Smooth muscle cell (in vitro differentiated cells): ENCODE measurements at regions not wholly inside any gene's neighbourhood (a gene's known extent, or its start where the extent isn't known, plus 50 kb on each side); places are given as distances from the start of the nearest gene placed in this dataset.

Experiments
- DNase-seq: peaks from one replicate; lab custom pipeline; 2025; ENCODE audit not compliant: unreplicated experiment; lab: John Stamatoyannopoulos, UW
- H2AFZ ChIP-seq: fragments of 200-600 bp; sonication (generic); 2 replicates; pipeline ENCODE4 v1.6.0; 2016; ENCODE audit warnings: antibody characterized with exemption, low read depth, mild to moderate bottlenecking
- H3F3A ChIP-seq: fragments of 200-600 bp; sonication (generic); 2 replicates; pipeline ENCODE4 v1.6.0; 2017; ENCODE audit warnings: antibody characterized with exemption, low read depth
- H3K27ac ChIP-seq: fragments of 200-600 bp; sonication (generic); 2 replicates; pipeline ENCODE4 v1.5.1; 2016; ENCODE audit warnings: low read depth, mild to moderate bottlenecking
- H3K27me3 ChIP-seq: fragments of 200-600 bp; sonication (generic); 2 replicates; pipeline ENCODE4 v1.6.1; 2016; ENCODE audit warnings: low read depth, mild to moderate bottlenecking
- H3K36me3 ChIP-seq: fragments of 200-600 bp; sonication (generic); 2 replicates; pipeline ENCODE4 v1.5.1; 2016; ENCODE audit warnings: low read depth
- H3K4me1 ChIP-seq: fragments of 200-600 bp; sonication (generic); 2 replicates; pipeline ENCODE4 v1.5.1; 2016; ENCODE audit warnings: low read depth
- H3K4me2 ChIP-seq: fragments of 200-600 bp; sonication (generic); 2 replicates; pipeline ENCODE4 v1.6.0; 2016; ENCODE audit warnings: mild to moderate bottlenecking
- H3K4me3 ChIP-seq: fragments of 200-600 bp; sonication (generic); 2 replicates; pipeline ENCODE4 v1.5.1; 2016; ENCODE audit warnings: mild to moderate bottlenecking
- H3K79me2 ChIP-seq: fragments of 200-600 bp; sonication (generic); 2 replicates; pipeline ENCODE4 v1.6.0; 2016; ENCODE audit warnings: low read depth, mild to moderate bottlenecking
- H3K9ac ChIP-seq: fragments of 200-600 bp; sonication (generic); 2 replicates; pipeline ENCODE4 v1.6.0; 2016; ENCODE audit warnings: low read depth
- H3K9me3 ChIP-seq: fragments of 200-600 bp; sonication (generic); replicated peaks from 2 replicates; pipeline ENCODE4 v1.5.1; 2016; ENCODE audit warnings: low read depth
- H4K20me1 ChIP-seq: fragments of 200-600 bp; sonication (generic); 2 replicates; pipeline ENCODE4 v1.6.0; 2016; ENCODE audit warnings: low read depth
- WGBS: methylation state at CpG from one replicate; pipeline ENCODE4 v1.1.7; 2016; ENCODE audit warnings: low lambda C conversion rate; 5-methylcytosine and 5-hydroxymethylcytosine counted together
- TF ChIP-seq, protein P1 (sequence below): fragments of 200-600 bp; sonication (generic); IDR thresholded peaks from 2 replicates; pipeline ENCODE4 v1.5.1; 2017; ENCODE audit warnings: borderline replicate concordance, mild to moderate bottlenecking, antibody characterized with exemption; ENCODE audit not compliant: insufficient read depth, poor library complexity, severe bottlenecking

DNA sequence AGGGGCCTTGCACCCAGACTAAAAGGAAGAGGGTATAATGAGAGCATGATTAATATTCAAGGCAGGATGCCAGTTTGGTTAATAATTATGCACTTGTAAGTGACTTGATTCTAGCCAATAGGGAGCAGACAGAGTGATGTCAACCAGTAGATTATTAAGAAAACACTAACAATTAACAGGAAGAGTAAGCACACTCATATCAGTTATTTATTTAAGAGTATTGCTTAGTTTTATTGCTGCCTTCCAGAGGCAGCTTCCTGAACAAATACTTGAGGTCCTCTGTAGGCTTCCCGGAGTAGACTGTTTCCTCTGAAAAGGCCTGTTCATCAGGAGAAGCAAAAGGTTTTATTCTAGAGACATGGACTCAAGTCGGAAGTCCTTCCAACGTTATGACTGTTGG, 129.1 kb upstream of the AFF2 start:
- no peaks in the 10 kb centered on the region for H3K9me3 ChIP-seq
- no peaks in the 10 kb centered on the region for H3K4me1 ChIP-seq

DNA sequence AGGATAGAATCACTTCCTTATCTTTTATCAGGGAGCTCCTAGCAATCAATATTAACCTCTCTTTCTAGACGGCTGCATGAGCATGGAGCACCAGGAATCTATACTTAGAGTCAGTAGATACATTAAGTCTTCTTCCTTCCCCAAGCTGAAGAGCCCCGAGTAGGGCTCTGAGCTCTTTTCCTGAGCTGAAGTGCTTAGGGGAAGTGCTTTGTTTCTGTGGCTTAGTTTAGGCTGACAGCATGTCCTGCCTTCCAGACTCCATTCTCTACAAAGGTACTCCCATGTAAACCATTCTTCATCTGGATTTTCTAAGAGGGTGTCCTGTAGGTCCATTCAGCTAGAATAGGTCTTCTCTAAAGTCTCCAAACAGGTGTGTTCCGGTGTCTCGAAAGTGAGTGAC, 127.5 kb upstream of the AFF2 start:
- Histone ChIP-seq H3K9me3 (no peaks in the 10 kb centered on the region), H3K9ac (no peak overlapping the region), H4K20me1 (no peaks in the 10 kb centered on the region), H3F3A (no peaks in the 10 kb centered on the region), H2AFZ (no peak overlapping the region), H3K4me2 (no peak overlapping the region), H3K36me3 (no peaks in the 10 kb centered on the region), H3K4me3 (no peak overlapping the region), H3K4me1 (no peaks in the 10 kb centered on the region), H3K79me2 (no peaks in the 10 kb centered on the region), H3K27me3 (no peaks in the 10 kb centered on the region), H3K27ac (no peak overlapping the region)
- DNase-seq = no peak
- TF ChIP-seq, protein P1, sequence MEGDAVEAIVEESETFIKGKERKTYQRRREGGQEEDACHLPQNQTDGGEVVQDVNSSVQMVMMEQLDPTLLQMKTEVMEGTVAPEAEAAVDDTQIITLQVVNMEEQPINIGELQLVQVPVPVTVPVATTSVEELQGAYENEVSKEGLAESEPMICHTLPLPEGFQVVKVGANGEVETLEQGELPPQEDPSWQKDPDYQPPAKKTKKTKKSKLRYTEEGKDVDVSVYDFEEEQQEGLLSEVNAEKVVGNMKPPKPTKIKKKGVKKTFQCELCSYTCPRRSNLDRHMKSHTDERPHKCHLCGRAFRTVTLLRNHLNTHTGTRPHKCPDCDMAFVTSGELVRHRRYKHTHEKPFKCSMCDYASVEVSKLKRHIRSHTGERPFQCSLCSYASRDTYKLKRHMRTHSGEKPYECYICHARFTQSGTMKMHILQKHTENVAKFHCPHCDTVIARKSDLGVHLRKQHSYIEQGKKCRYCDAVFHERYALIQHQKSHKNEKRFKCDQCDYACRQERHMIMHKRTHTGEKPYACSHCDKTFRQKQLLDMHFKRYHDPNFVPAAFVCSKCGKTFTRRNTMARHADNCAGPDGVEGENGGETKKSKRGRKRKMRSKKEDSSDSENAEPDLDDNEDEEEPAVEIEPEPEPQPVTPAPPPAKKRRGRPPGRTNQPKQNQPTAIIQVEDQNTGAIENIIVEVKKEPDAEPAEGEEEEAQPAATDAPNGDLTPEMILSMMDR = no peak
- 75% methylated on average over 4 of the region's 4 CpGs for WGBS

More for the DNA sequence above, 129.1 kb upstream of the AFF2 start:
- no peaks in the 10 kb centered on the region for H3K27me3 ChIP-seq
- H3K4me2 ChIP-seq = no peak overlapping the region
- DNase-seq = no peak
- no peaks in the 10 kb centered on the region for H3K79me2 ChIP-seq
- no peak overlapping the region for H2AFZ ChIP-seq
- no peak overlapping the region for H3K4me3 ChIP-seq
- H3K27ac ChIP-seq = no peak overlapping the region
- no peaks in the 10 kb centered on the region for H3K36me3 ChIP-seq
- 71% methylated on average over 3 of the region's 3 CpGs for WGBS
- no peaks in the 10 kb centered on the region for H4K20me1 ChIP-seq
- no peaks in the 10 kb centered on the region for H3F3A ChIP-seq
- TF ChIP-seq, protein P1 = no peak
- H3K9ac ChIP-seq = no peak overlapping the region

DNA sequence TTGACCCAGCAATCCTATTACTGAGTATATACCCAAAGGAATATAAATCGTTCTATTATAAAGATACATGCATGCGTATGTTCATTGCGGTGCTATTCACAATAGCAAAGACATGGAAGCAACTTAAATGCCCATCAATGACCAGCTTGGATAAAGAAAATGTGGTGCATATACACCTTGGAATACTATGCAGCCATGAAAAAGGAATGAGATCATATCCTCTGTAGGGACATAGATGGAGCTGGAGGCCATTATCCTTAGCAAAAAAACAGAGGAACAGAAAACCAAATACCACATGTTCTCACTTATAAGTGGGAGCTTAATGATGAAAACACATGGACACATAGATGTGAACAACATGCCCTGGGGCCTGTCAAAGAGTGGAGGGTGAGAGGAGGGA, 124.1 kb upstream of the AFF2 start:
- H3K9ac ChIP-seq = no peak overlapping the region
- 87% methylated on average over 3 of the region's 3 CpGs for WGBS

DNA sequence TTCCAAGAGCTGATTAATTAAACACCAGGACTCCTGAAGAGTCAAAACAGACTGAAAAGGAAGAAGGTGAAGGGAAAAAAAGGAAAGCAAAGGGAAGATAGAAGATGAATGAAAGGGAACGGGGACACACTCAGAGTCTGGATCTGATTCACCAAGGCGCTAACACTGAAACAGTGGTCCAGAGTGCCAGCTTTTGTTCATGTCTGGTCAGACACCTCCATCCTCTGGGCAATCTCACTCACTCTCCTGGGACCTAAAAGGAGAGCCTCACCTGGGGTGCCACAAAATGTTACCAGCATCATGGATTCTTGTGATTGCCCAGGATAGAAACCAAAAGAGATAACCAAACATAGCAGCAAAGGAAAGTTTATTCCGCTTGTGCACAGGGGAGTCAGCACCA, 120.3 kb upstream of the AFF2 start:
- TF ChIP-seq, protein P1 = no peak
- no peak for DNase-seq
- no peak overlapping the region for H3K4me3 ChIP-seq
- no peaks in the 10 kb centered on the region for H3F3A ChIP-seq
- no peaks in the 10 kb centered on the region for H3K79me2 ChIP-seq
- no peaks in the 10 kb centered on the region for H4K20me1 ChIP-seq
- no peak overlapping the region for H3K9ac ChIP-seq
- H3K27me3 ChIP-seq = no peaks in the 10 kb centered on the region
- H3K4me2 ChIP-seq = no peak overlapping the region
- H3K4me1 ChIP-seq = no peaks in the 10 kb centered on the region
- no peak overlapping the region for H2AFZ ChIP-seq
- no peaks in the 10 kb centered on the region for H3K36me3 ChIP-seq
- H3K27ac ChIP-seq = peak overlapping the region; percentile 49
- H3K9me3 ChIP-seq = no peaks in the 10 kb centered on the region
- WGBS = 84% methylated on average over 3 of the region's 3 CpGs

More for the DNA sequence above, 124.1 kb upstream of the AFF2 start:
- TF ChIP-seq, protein P1 = no peak
- Histone ChIP-seq H4K20me1 (no peaks in the 10 kb centered on the region), H2AFZ (no peak overlapping the region), H3K4me1 (no peaks in the 10 kb centered on the region), H3K27me3 (no peaks in the 10 kb centered on the region), H3K4me3 (no peak overlapping the region), H3F3A (no peaks in the 10 kb centered on the region), H3K9me3 (no peaks in the 10 kb centered on the region), H3K36me3 (no peaks in the 10 kb centered on the region), H3K79me2 (no peaks in the 10 kb centered on the region), H3K4me2 (no peak overlapping the region), H3K27ac (no peak overlapping the region)
- DNase-seq = no peak
